NCI-H1105 (cell line): ENCODE measurements at regions not wholly inside any gene's neighbourhood (a gene's known extent, or its start where the extent isn't known, plus 50 kb on each side); places are given as distances from the start of the nearest gene placed in this dataset.

Experiments used
- DNase-seq: peaks from one replicate; lab custom pipeline; 2025; lab: John Stamatoyannopoulos, UW

GRCh38 chr3:70120357-70120966, 120.9 kb downstream of the SAMMSON start:
- DNase-seq = peak; percentile 10

- DNase-seq = no peak
These were observed 127.7 kb downstream of the SAMMSON start for GRCh38 chr3:70127192-70127591.

- DNase-seq = no peak
These were observed 137.8 kb downstream of the SAMMSON start for GRCh38 chr3:70137366-70137765.

- no peak for DNase-seq
These were observed 139.1 kb downstream of the SAMMSON start for GRCh38 chr3:70138606-70139005.
